ENCODE measurements at regions not wholly inside any gene's neighbourhood (a gene's known extent, or its start where the extent isn't known, plus 50 kb on each side); places are given as distances from the start of the nearest gene placed in this dataset.

DNA sequence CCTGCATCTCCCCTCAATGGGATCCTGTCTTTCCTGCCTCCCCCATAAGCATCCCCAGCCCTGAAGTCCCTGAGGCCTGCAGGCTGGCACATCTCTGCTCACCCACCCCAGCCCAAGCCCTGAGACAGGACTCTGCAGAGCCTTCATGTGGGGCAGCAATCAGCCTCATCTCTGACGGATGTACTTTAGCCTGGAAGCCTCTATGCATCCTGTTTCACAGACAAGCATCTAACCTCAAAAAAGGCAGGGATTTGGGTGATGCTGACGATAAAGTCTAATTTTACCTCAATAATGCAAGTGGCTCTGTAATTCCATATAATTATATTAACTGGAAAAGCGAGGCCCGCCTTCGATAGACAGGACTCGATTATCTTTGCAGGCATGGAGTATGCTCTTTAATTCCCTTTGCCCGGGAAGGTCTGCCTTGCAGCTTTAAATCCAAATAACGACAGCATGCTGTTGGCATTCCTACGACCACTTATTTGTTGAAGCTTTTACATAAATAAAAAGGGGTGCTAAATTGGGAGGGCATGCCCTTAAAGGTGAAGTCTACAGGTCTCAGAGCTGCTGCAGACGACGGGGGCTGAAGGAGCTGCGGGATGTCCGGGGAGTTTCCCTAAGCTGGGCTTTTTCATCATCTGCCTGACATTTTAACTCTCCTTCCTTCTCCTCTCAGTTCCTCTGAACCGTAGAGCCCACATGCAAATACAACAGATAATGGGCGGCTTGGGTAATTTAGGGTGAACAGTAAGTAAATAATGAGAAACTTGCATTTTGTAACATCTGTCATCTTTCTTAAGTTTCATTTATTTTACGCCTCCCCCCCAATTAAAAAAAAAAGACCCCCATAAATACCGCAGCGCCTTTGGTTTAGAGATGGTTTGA is 211.5 kb downstream of the URI1 start:
- peaks cover 3% of the 10 kb centered on the region for H3K9me3 Mint-ChIP-seq (ENCODE audit: unreplicated experiment)
- H3K36me3 Mint-ChIP-seq (ENCODE audit: unreplicated experiment) = no peaks in the 10 kb centered on the region
- TF ChIP-seq, protein P1, sequence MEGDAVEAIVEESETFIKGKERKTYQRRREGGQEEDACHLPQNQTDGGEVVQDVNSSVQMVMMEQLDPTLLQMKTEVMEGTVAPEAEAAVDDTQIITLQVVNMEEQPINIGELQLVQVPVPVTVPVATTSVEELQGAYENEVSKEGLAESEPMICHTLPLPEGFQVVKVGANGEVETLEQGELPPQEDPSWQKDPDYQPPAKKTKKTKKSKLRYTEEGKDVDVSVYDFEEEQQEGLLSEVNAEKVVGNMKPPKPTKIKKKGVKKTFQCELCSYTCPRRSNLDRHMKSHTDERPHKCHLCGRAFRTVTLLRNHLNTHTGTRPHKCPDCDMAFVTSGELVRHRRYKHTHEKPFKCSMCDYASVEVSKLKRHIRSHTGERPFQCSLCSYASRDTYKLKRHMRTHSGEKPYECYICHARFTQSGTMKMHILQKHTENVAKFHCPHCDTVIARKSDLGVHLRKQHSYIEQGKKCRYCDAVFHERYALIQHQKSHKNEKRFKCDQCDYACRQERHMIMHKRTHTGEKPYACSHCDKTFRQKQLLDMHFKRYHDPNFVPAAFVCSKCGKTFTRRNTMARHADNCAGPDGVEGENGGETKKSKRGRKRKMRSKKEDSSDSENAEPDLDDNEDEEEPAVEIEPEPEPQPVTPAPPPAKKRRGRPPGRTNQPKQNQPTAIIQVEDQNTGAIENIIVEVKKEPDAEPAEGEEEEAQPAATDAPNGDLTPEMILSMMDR (IDR thresholded peaks at IDR 0.05; ENCODE audit: partially characterized antibody, unreplicated experiment) = no peak
- no peaks in the 10 kb centered on the region for H3K4me1 Mint-ChIP-seq (ENCODE audit: low read depth, unreplicated experiment)
- peaks cover 2% of the 10 kb centered on the region for H3K27me3 Mint-ChIP-seq (ENCODE audit: unreplicated experiment)
- no peak overlapping the region for H3K27ac Mint-ChIP-seq (ENCODE audit: unreplicated experiment)
- DNase-seq = no peak
- H3K4me3 Mint-ChIP-seq (ENCODE audit: unreplicated experiment) = no peak overlapping the region

DNA sequence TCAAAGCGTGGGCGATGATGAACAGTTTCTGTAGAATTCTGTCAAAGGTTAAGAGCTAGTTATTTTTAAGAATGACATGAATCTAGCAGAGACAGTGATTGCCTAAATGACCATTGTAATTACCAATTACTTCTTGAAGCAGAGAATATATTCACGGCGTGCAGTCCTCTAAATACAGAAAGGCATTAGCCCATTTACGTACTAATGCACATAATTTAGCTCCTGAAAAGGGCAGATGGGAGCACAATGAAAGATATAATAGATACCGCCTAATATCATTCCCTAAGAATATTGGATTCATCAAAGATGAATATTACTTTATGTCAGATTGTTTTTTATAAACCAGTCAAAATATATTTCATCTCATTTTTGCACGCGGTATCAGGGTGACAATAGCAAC is 212.4 kb downstream of the URI1 start:
- Mint-ChIP-seq H3K4me1 (ENCODE audit: low read depth, unreplicated experiment) (no peaks in the 10 kb centered on the region), H3K27ac (ENCODE audit: unreplicated experiment) (no peak overlapping the region), H3K4me3 (ENCODE audit: unreplicated experiment) (no peak overlapping the region), H3K27me3 (ENCODE audit: unreplicated experiment) (peaks cover 2% of the 10 kb centered on the region), H3K36me3 (ENCODE audit: unreplicated experiment) (no peaks in the 10 kb centered on the region), H3K9me3 (ENCODE audit: unreplicated experiment) (peaks cover 3% of the 10 kb centered on the region)
- no peak for DNase-seq
- TF ChIP-seq, protein P1 (IDR thresholded peaks at IDR 0.05; ENCODE audit: partially characterized antibody, unreplicated experiment) = no peak

- TF ChIP-seq, protein P1 (IDR thresholded peaks at IDR 0.05; ENCODE audit: partially characterized antibody, unreplicated experiment) = no peak
- Mint-ChIP-seq H3K36me3 (ENCODE audit: unreplicated experiment) (no peaks in the 10 kb centered on the region), H3K27me3 (ENCODE audit: unreplicated experiment) (peaks cover 7% of the 10 kb centered on the region), H3K27ac (ENCODE audit: unreplicated experiment) (no peak overlapping the region), H3K9me3 (ENCODE audit: unreplicated experiment) (peaks cover 7% of the 10 kb centered on the region), H3K4me1 (ENCODE audit: low read depth, unreplicated experiment) (no peaks in the 10 kb centered on the region), H3K4me3 (ENCODE audit: unreplicated experiment) (no peak overlapping the region)
- DNase-seq = no peak
Measured at GRCh38 chr19:30155381-30156200, 213.6 kb downstream of the URI1 start.

DNA sequence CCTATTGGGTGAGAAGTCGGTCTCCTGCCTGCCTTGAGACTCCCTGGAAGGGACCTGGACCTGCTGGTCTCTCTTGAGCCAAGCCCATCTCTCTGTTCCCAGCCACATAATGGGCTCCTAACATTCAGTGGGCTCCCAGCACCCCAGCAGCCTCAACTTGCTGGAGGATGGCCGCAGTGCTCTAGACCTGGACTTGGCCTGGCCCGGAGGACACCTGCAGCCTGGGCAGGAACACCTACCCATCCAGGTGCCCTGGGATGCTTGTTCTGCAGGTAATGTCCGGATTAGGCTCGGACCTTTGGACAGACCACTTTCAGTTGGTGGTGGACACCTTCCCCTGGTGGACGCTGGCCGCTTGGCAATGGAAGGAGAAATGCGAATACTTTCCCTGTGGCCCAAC is 214.6 kb downstream of the URI1 start:
- no peak for DNase-seq
- H3K4me1 Mint-ChIP-seq (ENCODE audit: low read depth, unreplicated experiment) = no peaks in the 10 kb centered on the region
- TF ChIP-seq, protein P1 (IDR thresholded peaks at IDR 0.05; ENCODE audit: partially characterized antibody, unreplicated experiment) = no peak
- H3K27me3 Mint-ChIP-seq (ENCODE audit: unreplicated experiment) = peaks cover 7% of the 10 kb centered on the region
- no peaks in the 10 kb centered on the region for H3K36me3 Mint-ChIP-seq (ENCODE audit: unreplicated experiment)
- H3K9me3 Mint-ChIP-seq (ENCODE audit: unreplicated experiment) = peaks cover 7% of the 10 kb centered on the region
- H3K4me3 Mint-ChIP-seq (ENCODE audit: unreplicated experiment) = no peak overlapping the region
- no peak overlapping the region for H3K27ac Mint-ChIP-seq (ENCODE audit: unreplicated experiment)
